ENCODE measurements at regions not wholly inside any gene's neighbourhood (a gene's known extent, or its start where the extent isn't known, plus 50 kb on each side); places are given as distances from the start of the nearest gene placed in this dataset.
A peak's percentile ranks its signal among the peaks of the same experiment; 100 is the strongest.

DNA sequence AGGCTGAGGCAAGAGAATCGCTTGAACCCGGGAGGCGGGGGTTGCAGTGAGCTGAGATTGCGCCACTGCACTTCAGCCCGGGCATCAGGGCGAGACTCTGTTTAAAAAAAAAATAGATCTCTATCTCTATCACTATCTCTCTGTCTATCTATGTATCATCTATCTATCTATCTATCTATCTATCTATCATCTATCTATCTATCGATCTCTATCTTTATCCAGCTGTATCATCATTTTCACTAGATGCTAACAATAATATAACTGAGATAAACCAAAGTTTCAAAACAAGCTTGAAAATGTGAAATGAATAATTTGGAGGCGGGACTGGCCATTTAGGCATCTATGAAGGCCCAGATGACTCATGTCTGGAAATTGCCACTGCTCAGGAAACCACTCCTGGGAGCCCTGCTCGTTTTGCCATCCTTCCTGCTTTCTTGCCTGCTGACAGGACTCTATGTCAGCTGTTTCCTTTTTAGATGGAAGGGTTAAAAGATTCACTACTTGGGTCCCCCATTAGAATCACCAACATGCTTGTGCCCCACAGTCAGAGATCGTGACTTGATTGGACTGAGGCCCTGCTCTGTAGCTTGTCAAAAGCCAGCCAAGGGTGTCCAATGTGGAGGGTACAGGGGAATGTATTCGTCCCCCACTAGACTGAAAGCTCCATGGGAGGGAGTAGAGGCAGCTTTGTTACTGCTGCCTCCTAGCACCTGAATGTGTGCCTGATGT, 61.7 kb downstream of the UTRN start:
- Histone ChIP-seq H3K36me3 (ENCODE audit: control insufficient read depth, insufficient read depth, low read length) (no peaks in the 10 kb centered on the region), H3K4me3 (ENCODE audit: low read depth in 2 of 2, low read length in 2 of 2) (no peak overlapping the region), H3K4me1 (ENCODE audit: control insufficient read depth, insufficient read depth, low read length) (peaks cover 52% of the 10 kb centered on the region), H3K27ac (ENCODE audit: low read length) (peak overlapping the region; percentile 44), H3K9me3 (ENCODE audit: control insufficient read depth, insufficient read depth, low read depth, low read length) (no peaks in the 10 kb centered on the region), H3K27me3 (ENCODE audit: control insufficient read depth, insufficient read depth, low read length) (no peaks in the 10 kb centered on the region)
- in situ Hi-C loops (cut with HindIII; ENCODE audit: low pct_unique_long_range_greater_than_20kb, low sequenced_read_pairs) (no loop called here), intact Hi-C loops (cut with micrococcal nuclease; ENCODE audit: unreplicated experiment) (no loop called here)
- CTCF ChIA-PET: no interaction called here
- peak; percentile 62 for ATAC-seq
- TF ChIP-seq SIN3A (IDR thresholded peaks at IDR 0.05; ENCODE audit: borderline replicate concordance, insufficient read depth, low read depth, low read length) (no peak), POLR2AphosphoS5 (IDR thresholded peaks at IDR 0.05; ENCODE audit: low read depth, low read length) (no peak), TCF7L2 (IDR thresholded peaks at IDR 0.05; ENCODE audit: low read depth, low read length) (no peak)
- TF ChIP-seq, protein P1, sequence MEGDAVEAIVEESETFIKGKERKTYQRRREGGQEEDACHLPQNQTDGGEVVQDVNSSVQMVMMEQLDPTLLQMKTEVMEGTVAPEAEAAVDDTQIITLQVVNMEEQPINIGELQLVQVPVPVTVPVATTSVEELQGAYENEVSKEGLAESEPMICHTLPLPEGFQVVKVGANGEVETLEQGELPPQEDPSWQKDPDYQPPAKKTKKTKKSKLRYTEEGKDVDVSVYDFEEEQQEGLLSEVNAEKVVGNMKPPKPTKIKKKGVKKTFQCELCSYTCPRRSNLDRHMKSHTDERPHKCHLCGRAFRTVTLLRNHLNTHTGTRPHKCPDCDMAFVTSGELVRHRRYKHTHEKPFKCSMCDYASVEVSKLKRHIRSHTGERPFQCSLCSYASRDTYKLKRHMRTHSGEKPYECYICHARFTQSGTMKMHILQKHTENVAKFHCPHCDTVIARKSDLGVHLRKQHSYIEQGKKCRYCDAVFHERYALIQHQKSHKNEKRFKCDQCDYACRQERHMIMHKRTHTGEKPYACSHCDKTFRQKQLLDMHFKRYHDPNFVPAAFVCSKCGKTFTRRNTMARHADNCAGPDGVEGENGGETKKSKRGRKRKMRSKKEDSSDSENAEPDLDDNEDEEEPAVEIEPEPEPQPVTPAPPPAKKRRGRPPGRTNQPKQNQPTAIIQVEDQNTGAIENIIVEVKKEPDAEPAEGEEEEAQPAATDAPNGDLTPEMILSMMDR (IDR thresholded peaks at IDR 0.05): no peak
- TF ChIP-seq, protein P2, sequence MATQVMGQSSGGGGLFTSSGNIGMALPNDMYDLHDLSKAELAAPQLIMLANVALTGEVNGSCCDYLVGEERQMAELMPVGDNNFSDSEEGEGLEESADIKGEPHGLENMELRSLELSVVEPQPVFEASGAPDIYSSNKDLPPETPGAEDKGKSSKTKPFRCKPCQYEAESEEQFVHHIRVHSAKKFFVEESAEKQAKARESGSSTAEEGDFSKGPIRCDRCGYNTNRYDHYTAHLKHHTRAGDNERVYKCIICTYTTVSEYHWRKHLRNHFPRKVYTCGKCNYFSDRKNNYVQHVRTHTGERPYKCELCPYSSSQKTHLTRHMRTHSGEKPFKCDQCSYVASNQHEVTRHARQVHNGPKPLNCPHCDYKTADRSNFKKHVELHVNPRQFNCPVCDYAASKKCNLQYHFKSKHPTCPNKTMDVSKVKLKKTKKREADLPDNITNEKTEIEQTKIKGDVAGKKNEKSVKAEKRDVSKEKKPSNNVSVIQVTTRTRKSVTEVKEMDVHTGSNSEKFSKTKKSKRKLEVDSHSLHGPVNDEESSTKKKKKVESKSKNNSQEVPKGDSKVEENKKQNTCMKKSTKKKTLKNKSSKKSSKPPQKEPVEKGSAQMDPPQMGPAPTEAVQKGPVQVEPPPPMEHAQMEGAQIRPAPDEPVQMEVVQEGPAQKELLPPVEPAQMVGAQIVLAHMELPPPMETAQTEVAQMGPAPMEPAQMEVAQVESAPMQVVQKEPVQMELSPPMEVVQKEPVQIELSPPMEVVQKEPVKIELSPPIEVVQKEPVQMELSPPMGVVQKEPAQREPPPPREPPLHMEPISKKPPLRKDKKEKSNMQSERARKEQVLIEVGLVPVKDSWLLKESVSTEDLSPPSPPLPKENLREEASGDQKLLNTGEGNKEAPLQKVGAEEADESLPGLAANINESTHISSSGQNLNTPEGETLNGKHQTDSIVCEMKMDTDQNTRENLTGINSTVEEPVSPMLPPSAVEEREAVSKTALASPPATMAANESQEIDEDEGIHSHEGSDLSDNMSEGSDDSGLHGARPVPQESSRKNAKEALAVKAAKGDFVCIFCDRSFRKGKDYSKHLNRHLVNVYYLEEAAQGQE (IDR thresholded peaks at IDR 0.05; ENCODE audit: insufficient read depth in 1 of 2, low read depth in 2 of 2, low read length in 1 of 2): no peak
- POLR2A ChIA-PET: interaction anchor here (0.6 kb wide), 1 partner anchor 90 kb away, joined by 6 read pairs; no protein-coding TSS in a partner anchor
- no TSS peak for BruUV-seq (replicated peaks)
- DNase-seq (ENCODE audit: low read depth, low spot score): no peak

DNA sequence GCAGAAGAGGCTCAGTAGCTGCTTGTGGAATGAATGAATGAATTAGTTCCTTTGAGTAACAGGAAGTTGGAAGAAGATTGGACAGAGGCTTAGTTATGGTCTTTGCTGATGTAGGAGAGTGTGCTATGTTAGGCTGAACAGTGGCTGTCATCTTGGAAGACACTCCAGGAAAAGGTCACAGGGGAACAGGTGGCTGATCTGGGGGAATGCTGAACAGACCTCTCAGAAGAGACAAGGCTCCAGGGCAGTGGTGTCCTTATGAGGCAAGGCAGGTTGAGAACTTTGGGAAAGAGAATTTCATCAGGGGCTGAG, 62.3 kb downstream of the UTRN start:
- ChIA-PET CTCF (no interaction called here), POLR2A (interaction anchor here (0.6 kb wide), 1 partner anchor 90 kb away, joined by 6 read pairs; no protein-coding TSS in a partner anchor)
- DNase-seq (ENCODE audit: low read depth, low spot score) (no peak), ATAC-seq (no peak; the same call in 1 of the 2 replicates)
- H3K9me3 ChIP-seq (ENCODE audit: control insufficient read depth, insufficient read depth, low read depth, low read length): no peaks in the 10 kb centered on the region
- in situ Hi-C loops (cut with HindIII; ENCODE audit: low pct_unique_long_range_greater_than_20kb, low sequenced_read_pairs): no loop called here
- no peak overlapping the region for H3K4me3 ChIP-seq (ENCODE audit: low read depth in 2 of 2, low read length in 2 of 2)
- TF ChIP-seq, protein P1 (IDR thresholded peaks at IDR 0.05): no peak
- no peak for TF ChIP-seq TCF7L2 (IDR thresholded peaks at IDR 0.05; ENCODE audit: low read depth, low read length)
- no peak for TF ChIP-seq POLR2AphosphoS5 (IDR thresholded peaks at IDR 0.05; ENCODE audit: low read depth, low read length)
- TF ChIP-seq SIN3A (IDR thresholded peaks at IDR 0.05; ENCODE audit: borderline replicate concordance, insufficient read depth, low read depth, low read length): no peak
- TF ChIP-seq, protein P2 (IDR thresholded peaks at IDR 0.05; ENCODE audit: insufficient read depth in 1 of 2, low read depth in 2 of 2, low read length in 1 of 2): no peak
- H3K4me1 ChIP-seq (ENCODE audit: control insufficient read depth, insufficient read depth, low read length): peaks cover 54% of the 10 kb centered on the region
- peak overlapping the region; percentile 44 for H3K27ac ChIP-seq (ENCODE audit: low read length)
- intact Hi-C loops (cut with micrococcal nuclease; ENCODE audit: unreplicated experiment): no loop called here
- H3K36me3 ChIP-seq (ENCODE audit: control insufficient read depth, insufficient read depth, low read length): no peaks in the 10 kb centered on the region
- BruUV-seq (replicated peaks): no TSS peak
- no peaks in the 10 kb centered on the region for H3K27me3 ChIP-seq (ENCODE audit: control insufficient read depth, insufficient read depth, low read length)
